Naive thymus-derived CD4-positive, alpha-beta T cell (primary cell): ENCODE measurements at regions not wholly inside any gene's neighbourhood (a gene's known extent, or its start where the extent isn't known, plus 50 kb on each side); places are given as distances from the start of the nearest gene placed in this dataset.
"Not testable (repeated sequence)": the region's sequence is repeated elsewhere in the genome, so short reads cannot be mapped to it uniquely, and the experiment has no call there.

Source experiments
- ATAC-seq: fragments of 150-1000 bp; cut with Tn5 transposase; 2 replicates; pipeline ENCODE4 v1.10.0; 2021; ENCODE audit warnings: mild to moderate bottlenecking, moderate library complexity
- CTCF ChIA-PET: fragments of 350-600 bp; sonication (Branson Sonifier 250); formaldehyde crosslinking; loops from one replicate; lab custom pipeline; 2021; ENCODE audit warnings: antibody characterized with exemption; lab: Charles Lee
- POLR2A ChIA-PET: fragments of 350-600 bp; sonication (Branson Sonifier 250); formaldehyde crosslinking; loops from one replicate; lab custom pipeline; 2021; ENCODE audit warnings: antibody characterized with exemption, inconsistent platforms; lab: Charles Lee
- DNase-seq, 9 donors: peaks; one replicate each; pipeline versions ENCODE4 v3.0.0 to v3.0.0-alpha.2; 2020 to 2022; ENCODE audit warnings: mixed read lengths in 1 of 9
- H3K27ac ChIP-seq: one replicate; pipeline ENCODE4 v1.7.0; 2013; ENCODE audit warnings: mild to moderate bottlenecking, low read depth, low read length, moderate library complexity
- H3K27me3 ChIP-seq, 2 donors: one replicate each; pipeline ENCODE4 v1.7.0; 2013; ENCODE audit warnings: low read length in 2 of 2, mild to moderate bottlenecking in 2 of 2, moderate library complexity in 2 of 2; ENCODE audit not compliant: control insufficient read depth in 2 of 2, insufficient read depth in 2 of 2
- H3K36me3 ChIP-seq, 3 experiments: 1 replicate in 2 of 3; 2 replicates in 1 of 3; pipeline ENCODE4 v1.7.0; 2013; ENCODE audit warnings: low read length in 3 of 3, mild to moderate bottlenecking in 3 of 3, moderate library complexity in 1 of 3; ENCODE audit not compliant: insufficient read depth in 3 of 3, control insufficient read depth in 2 of 3
- H3K4me1 ChIP-seq, 2 donors: one replicate each; pipeline ENCODE4 v1.7.0; 2013; ENCODE audit warnings: low read length in 2 of 2, mild to moderate bottlenecking in 2 of 2, moderate library complexity in 1 of 2; ENCODE audit not compliant: control insufficient read depth in 2 of 2, insufficient read depth in 2 of 2
- H3K4me3 ChIP-seq: 2 replicates; pipeline ENCODE4 v1.7.0; 2013; ENCODE audit warnings: mild to moderate bottlenecking, low read length
- H3K9me3 ChIP-seq, 3 experiments: 1 replicate in 2 of 3; 2 replicates in 1 of 3; pipeline ENCODE4 v1.7.0; 2013; ENCODE audit warnings: low read length in 3 of 3; ENCODE audit not compliant: control insufficient read depth in 2 of 3
- H3K27ac Mint-ChIP-seq, 9 donors: one replicate each; pipeline ENCODE4 v1.8.0; 2020 to 2022; ENCODE audit warnings: mixed read lengths in 9 of 9, mild to moderate bottlenecking in 8 of 9, moderate library complexity in 5 of 9, inconsistent platforms in 2 of 9
- H3K27me3 Mint-ChIP-seq, 5 donors: one replicate each; pipeline ENCODE4 v1.8.0; 2021 to 2022; ENCODE audit warnings: mixed read lengths in 5 of 5, mild to moderate bottlenecking in 1 of 5
- H3K36me3 Mint-ChIP-seq, 5 donors: one replicate each; pipeline ENCODE4 v1.8.0; 2020 to 2022; ENCODE audit warnings: mixed read lengths in 5 of 5, mild to moderate bottlenecking in 3 of 5, inconsistent platforms in 1 of 5
- H3K4me1 Mint-ChIP-seq, 7 donors: one replicate each; pipeline ENCODE4 v1.8.0; 2020 to 2022; ENCODE audit warnings: mixed read lengths in 7 of 7, mild to moderate bottlenecking in 3 of 7, inconsistent platforms in 1 of 7
- H3K4me3 Mint-ChIP-seq, 10 donors: one replicate each; pipeline ENCODE4 v1.8.0; 2020 to 2022; ENCODE audit warnings: mild to moderate bottlenecking in 10 of 10, mixed read lengths in 10 of 10, moderate library complexity in 6 of 10, inconsistent platforms in 2 of 10
- H3K9me3 Mint-ChIP-seq, 11 donors: one replicate each; pipeline ENCODE4 v1.8.0; 2020 to 2022; ENCODE audit warnings: mixed read lengths in 11 of 11, mild to moderate bottlenecking in 4 of 11, inconsistent platforms in 1 of 11, moderate library complexity in 1 of 11
- intact Hi-C, 2 donors: fragments of 100-400 bp; cut with micrococcal nuclease; formaldehyde crosslinking; loops; one replicate each; pipeline ENCODE4 v1.15.1; 2023

DNA sequence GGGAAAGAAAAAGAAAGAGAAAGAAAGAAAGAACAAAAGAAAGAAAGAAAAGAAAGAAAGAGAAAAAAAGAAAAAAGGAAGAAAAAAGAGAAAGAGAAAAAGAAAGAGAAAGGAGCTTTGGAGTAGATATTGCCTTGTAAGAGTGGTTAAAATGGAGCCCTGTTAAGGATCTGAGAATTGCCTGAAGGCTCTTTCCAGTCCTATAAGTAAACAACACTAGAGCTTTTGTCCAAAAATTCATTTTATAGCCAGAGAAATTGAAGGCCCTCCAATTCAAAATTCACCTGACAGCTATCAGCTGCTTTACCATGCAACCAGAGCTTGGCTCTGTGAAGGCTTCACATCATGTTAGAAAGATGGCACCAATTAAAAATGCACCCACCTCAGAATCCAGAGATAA is 102.1 kb upstream of the FRMD4B start:
- no peaks in the 10 kb centered on the region for H3K4me1 ChIP-seq
- no peaks in the 10 kb centered on the region for H3K36me3 ChIP-seq
- ChIA-PET POLR2A (no interaction called here), CTCF (interaction anchor here (0.7 kb wide), 1 partner anchor 181 kb away, joined by 3 read pairs; no protein-coding TSS in a partner anchor)
- Mint-ChIP-seq H3K9me3 (peaks cover 0 to 5% (median 0%) of the 10 kb centered on the region in 11 donors), H3K27ac (peak overlapping the region in 1 of 9 donors; percentile 3), H3K27me3 (peaks cover 7 to 24% (median 13%) of the 10 kb centered on the region in 5 donors), H3K4me1 (peaks cover 0 to 12% (median 0%) of the 10 kb centered on the region in 7 donors), H3K4me3 (no peak overlapping the region), H3K36me3 (no peaks in the 10 kb centered on the region)
- intact Hi-C loops, result no loop called here
- H3K9me3 ChIP-seq, result no peaks in the 10 kb centered on the region
- H3K27ac ChIP-seq, result no peak overlapping the region
- H3K27me3 ChIP-seq, result no peaks in the 10 kb centered on the region
- no peak for DNase-seq
- ATAC-seq, result no peak
- H3K4me3 ChIP-seq, result no peak overlapping the region

DNA sequence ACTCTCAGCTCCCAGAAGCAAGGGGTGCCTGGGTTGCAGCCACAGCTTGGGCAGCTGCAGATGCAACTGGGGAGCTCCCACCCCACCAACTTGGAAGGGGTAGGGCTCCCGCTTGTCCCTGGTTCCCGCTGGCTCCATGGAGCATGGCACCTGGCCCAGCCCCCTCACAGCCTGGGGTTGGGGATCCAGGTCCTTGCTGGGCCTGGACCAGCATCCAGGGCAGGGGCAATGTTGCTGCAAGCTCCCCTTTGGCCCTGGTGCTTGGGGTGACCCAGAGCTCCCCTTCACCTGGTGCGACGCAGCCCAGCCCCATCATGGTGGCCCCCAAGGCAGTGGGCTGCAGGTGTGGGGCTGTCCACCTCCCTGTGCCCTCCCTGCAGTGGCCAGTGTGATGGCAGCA is 99.6 kb upstream of the FRMD4B start:
- H3K4me3 Mint-ChIP-seq, result no peak overlapping the region
- H3K4me1 ChIP-seq, result no peaks in the 10 kb centered on the region
- ATAC-seq (no peak), DNase-seq (no peak)
- H3K27ac Mint-ChIP-seq, result no peak overlapping the region
- no peak overlapping the region for H3K4me3 ChIP-seq
- peaks cover 0 to 7% (median 0%) of the 10 kb centered on the region in 11 donors for H3K9me3 Mint-ChIP-seq
- POLR2A ChIA-PET, result no interaction called here
- peaks cover 0 to 5% (median 0%) of the 10 kb centered on the region in 5 donors for H3K36me3 Mint-ChIP-seq
- peaks cover 2 to 41% (median 19%) of the 10 kb centered on the region in 5 donors for H3K27me3 Mint-ChIP-seq
- intact Hi-C loops, result no loop called here
- H3K9me3 ChIP-seq, result no peaks in the 10 kb centered on the region
- H3K4me1 Mint-ChIP-seq, result no peaks in the 10 kb centered on the region
- CTCF ChIA-PET, result no interaction called here
- H3K27ac ChIP-seq, result no peak overlapping the region
- no peaks in the 10 kb centered on the region for H3K36me3 ChIP-seq
- H3K27me3 ChIP-seq, result no peaks in the 10 kb centered on the region

DNA sequence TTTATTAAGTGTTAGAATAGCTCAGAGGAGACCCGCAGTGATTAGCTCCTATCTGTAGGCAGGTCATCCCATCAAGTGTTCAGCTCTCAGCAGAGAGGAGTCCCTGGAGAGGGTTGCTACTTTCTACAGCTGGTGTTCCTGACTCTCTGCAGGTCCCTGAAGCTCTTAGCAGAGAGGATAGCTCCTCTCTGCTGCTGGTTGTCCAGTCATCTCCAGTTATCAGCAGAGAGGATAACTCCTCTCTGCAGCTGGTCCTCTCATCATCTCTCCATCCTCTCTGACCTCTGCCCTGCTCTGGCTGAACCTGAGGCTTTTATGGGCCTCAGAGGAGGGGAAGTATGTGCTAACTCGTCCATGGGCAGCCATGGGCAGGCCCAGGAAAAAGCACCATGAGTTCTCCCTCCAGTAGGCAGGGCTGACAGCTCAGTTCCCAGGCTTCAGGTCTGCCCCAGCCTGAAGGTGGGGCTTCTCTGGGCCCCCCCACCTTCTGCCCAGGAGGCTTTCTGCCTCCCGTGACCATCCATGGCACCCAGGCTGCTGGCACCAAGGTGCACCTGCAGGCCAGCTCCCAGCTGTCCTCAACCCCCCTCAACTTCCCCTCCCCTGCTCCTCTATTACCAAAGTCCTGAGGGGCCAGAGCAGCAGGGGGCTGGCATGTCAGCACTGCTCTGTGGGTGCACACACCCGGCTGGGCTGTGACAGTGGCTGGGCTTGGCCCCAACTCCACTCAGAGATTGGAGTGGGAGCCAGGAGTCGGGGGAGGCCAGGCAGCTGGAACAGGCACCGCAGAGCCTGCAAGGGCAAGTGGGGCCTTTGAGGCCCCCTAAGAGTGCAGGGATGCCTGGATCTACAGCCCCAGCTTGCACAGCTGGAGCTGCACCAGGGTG is 98.9 kb upstream of the FRMD4B start:
- Mint-ChIP-seq H3K36me3 (peaks cover 0 to 5% (median 0%) of the 10 kb centered on the region in 5 donors), H3K27me3 (peaks cover 2 to 42% (median 19%) of the 10 kb centered on the region in 5 donors), H3K27ac (no peak overlapping the region), H3K4me3 (no peak overlapping the region), H3K9me3 (peaks cover 0 to 7% (median 1%) of the 10 kb centered on the region in 11 donors), H3K4me1 (no peaks in the 10 kb centered on the region)
- no peak for DNase-seq
- POLR2A ChIA-PET, result no interaction called here
- ATAC-seq, result no peak
- H3K27ac ChIP-seq, result no peak overlapping the region
- intact Hi-C loops, result no loop called here
- H3K4me1 ChIP-seq, result no peaks in the 10 kb centered on the region
- H3K36me3 ChIP-seq, result no peaks in the 10 kb centered on the region
- H3K9me3 ChIP-seq, result no peaks in the 10 kb centered on the region
- no peaks in the 10 kb centered on the region for H3K27me3 ChIP-seq
- H3K4me3 ChIP-seq, result no peak overlapping the region
- CTCF ChIA-PET, result interaction anchor here (0.7 kb wide), 1 partner anchor 10 kb away, joined by 3 read pairs; no protein-coding TSS in a partner anchor

DNA sequence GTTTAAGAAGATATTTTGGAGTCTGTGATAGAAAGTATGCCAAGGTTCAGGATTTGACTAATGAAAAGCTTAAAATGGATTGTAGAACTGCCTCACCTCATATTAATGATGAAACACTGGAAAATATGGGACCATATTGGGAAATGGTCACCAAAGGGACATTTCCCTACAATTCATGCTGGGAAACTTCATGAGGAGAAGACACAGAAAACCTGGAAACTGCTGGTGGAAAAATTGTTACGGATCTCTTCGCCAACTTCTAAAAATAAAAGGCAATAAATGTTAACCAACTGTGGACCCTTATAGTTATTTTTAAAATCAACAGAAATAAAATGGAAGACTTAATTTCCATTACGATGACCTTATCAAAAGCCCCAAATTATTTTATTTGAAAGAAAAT is 97.6 kb upstream of the FRMD4B start:
- H3K9me3 ChIP-seq, result no peaks in the 10 kb centered on the region
- no peak for DNase-seq
- H3K27me3 Mint-ChIP-seq, result peaks cover 2 to 48% (median 22%) of the 10 kb centered on the region in 5 donors
- ChIA-PET POLR2A (no interaction called here), CTCF (no interaction called here)
- H3K4me1 Mint-ChIP-seq, result no peaks in the 10 kb centered on the region
- no peaks in the 10 kb centered on the region for H3K36me3 ChIP-seq
- peaks cover 0 to 6% (median 0%) of the 10 kb centered on the region in 5 donors for H3K36me3 Mint-ChIP-seq
- H3K4me3 ChIP-seq, result no peak overlapping the region
- H3K27ac Mint-ChIP-seq, result no peak overlapping the region
- ATAC-seq, result no peak
- peaks cover 0 to 10% (median 3%) of the 10 kb centered on the region in 11 donors for H3K9me3 Mint-ChIP-seq
- intact Hi-C loops, result no loop called here
- H3K27me3 ChIP-seq, result no peaks in the 10 kb centered on the region
- H3K4me1 ChIP-seq, result no peaks in the 10 kb centered on the region
- no peak overlapping the region for H3K4me3 Mint-ChIP-seq
- H3K27ac ChIP-seq, result no peak overlapping the region

DNA sequence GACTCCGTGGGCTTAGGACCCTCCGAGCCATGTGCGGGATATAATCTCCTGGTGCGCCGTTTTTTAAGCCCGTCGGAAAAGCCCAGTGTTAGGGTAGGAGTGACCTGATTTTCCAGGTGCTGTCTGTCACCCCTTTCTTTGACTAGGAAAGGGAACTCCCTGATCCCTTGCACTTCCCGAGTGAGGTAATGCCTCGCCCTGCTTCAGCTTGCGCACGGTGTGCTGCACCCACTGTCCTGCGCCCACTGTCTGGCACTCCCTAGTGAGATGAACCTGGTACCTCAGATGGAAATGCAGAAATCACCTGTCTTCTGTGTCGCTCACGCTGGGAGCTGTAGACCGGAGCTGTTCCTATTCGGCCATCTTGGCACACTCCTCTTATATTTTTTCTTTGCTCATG is 95.1 kb upstream of the FRMD4B start:
- H3K27me3 ChIP-seq, H3K4me3 Mint-ChIP-seq, H3K4me1 ChIP-seq, CTCF ChIA-PET, H3K9me3 ChIP-seq, DNase-seq, intact Hi-C loops, ATAC-seq, H3K27ac ChIP-seq, H3K4me3 ChIP-seq, H3K27ac Mint-ChIP-seq, H3K36me3 ChIP-seq, H3K9me3 Mint-ChIP-seq, POLR2A ChIA-PET, H3K4me1 Mint-ChIP-seq, H3K36me3 Mint-ChIP-seq: not testable (repeated sequence)
- H3K27me3 Mint-ChIP-seq, result peaks cover 0 to 36% (median 26%) of the 10 kb centered on the region in 5 donors

DNA sequence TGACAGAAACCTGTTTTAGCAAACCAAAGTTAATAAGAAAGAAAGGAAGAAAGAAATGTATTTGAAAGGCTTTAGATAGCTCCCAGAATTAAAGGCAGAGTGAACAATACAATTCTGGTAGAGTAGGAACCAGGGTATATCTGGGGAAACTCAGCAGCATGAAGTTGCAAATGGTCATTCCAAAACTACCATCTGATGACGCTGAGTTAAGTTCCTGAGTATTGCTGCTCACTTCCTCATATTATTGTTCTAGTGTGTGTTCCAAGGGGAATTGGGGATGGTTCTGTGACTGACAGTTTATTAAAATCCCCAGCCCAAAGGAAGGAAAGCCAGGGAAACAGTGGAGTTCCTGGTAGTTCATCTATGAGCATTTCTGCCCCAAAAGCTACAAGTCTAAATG is 88.3 kb upstream of the FRMD4B start:
- intact Hi-C loops, result no loop called here
- Histone ChIP-seq H3K9me3 (no peaks in the 10 kb centered on the region), H3K27me3 (no peaks in the 10 kb centered on the region), H3K27ac (no peak overlapping the region), H3K4me3 (no peak overlapping the region), H3K4me1 (no peaks in the 10 kb centered on the region), H3K36me3 (no peaks in the 10 kb centered on the region)
- Mint-ChIP-seq H3K27me3 (peaks cover 6 to 15% (median 10%) of the 10 kb centered on the region in 5 donors), H3K27ac (no peak overlapping the region), H3K9me3 (peaks cover 0 to 6% (median 3%) of the 10 kb centered on the region in 11 donors), H3K4me1 (no peaks in the 10 kb centered on the region), H3K4me3 (no peak overlapping the region), H3K36me3 (peaks cover 0 to 4% (median 0%) of the 10 kb centered on the region in 5 donors)
- no peak for ATAC-seq
- ChIA-PET POLR2A (no interaction called here), CTCF (interaction anchor here (0.6 kb wide), 1 partner anchor 10 kb away, joined by 3 read pairs; no protein-coding TSS in a partner anchor)
- DNase-seq, result no peak
